ENCODE measurements at regions not wholly inside any gene's neighbourhood (a gene's known extent, or its start where the extent isn't known, plus 50 kb on each side); places are given as distances from the start of the nearest gene placed in this dataset.

DNA sequence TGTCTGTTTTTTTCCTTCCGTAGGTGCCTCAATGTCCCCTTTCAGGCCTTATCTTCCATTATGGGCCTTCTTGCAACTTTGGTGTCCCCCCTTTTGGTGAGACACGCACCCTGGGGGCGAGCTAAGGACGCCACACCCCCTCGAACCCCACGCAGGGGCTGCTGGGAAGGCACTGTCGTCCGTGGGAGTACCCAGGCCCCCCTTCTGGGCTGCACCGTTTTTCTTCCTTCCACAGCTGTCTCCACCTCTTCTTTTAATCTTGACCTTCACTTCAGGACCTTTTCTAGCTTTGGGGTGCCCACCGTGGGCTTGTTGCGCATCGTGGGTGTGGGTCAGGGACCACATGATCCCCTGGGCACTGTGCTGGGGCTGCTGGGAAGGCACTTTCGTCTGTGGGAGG lies 271.8 kb downstream of the ALG10 start:
- no peak overlapping the region for H3K9ac ChIP-seq (ENCODE audit: extremely low read depth, insufficient read length, low read length)
- H3K36me3 Mint-ChIP-seq (ENCODE audit: insufficient read depth in 1 of 3, low read depth in 3 of 3) = peaks cover 27 to 44% (median 32%) of the 10 kb centered on the region in 3 experiments
- H3K14ac ChIP-seq (ENCODE audit: insufficient read depth, low read length) = no peak overlapping the region
- no peak overlapping the region for H3K27ac Mint-ChIP-seq
- no peaks in the 10 kb centered on the region for H3K23me2 ChIP-seq (ENCODE audit: insufficient read length, low read depth, low read length, poor library complexity, severe bottlenecking)
- no peak overlapping the region for H3K23ac ChIP-seq (ENCODE audit: insufficient read length, low read depth, low read length)
- no peak overlapping the region for H3K27ac ChIP-seq (ENCODE audit: insufficient read length, low read depth, low read length)
- H3K4me1 ChIP-seq (ENCODE audit: insufficient read depth, low read length) = no peaks in the 10 kb centered on the region
- no peaks in the 10 kb centered on the region for H4K20me1 ChIP-seq (ENCODE audit: control insufficient read depth, insufficient read depth, insufficient read length)
- H3K79me2 ChIP-seq (ENCODE audit: insufficient read depth, low read length) = no peaks in the 10 kb centered on the region
- H2AK5ac ChIP-seq (ENCODE audit: insufficient read length, low read length) = no peak overlapping the region
- H3K9me3 Mint-ChIP-seq = peaks cover 95 to 99% of the 10 kb centered on the region in 2 experiments
- no peak for DNase-seq
- H3K79me1 ChIP-seq (ENCODE audit: insufficient read depth, low read depth, low read length, poor library complexity, severe bottlenecking) = no peaks in the 10 kb centered on the region
- no peak overlapping the region for H2BK5ac ChIP-seq (ENCODE audit: insufficient read length, low read length)
- no peak overlapping the region for H3T11ph ChIP-seq (ENCODE audit: low read length)
- no peaks in the 10 kb centered on the region for H3K27me3 ChIP-seq (ENCODE audit: insufficient read depth, low read length)
- H4K91ac ChIP-seq (ENCODE audit: insufficient read length, low read depth, low read length) = no peak overlapping the region
- no peak overlapping the region for H3K56ac ChIP-seq (ENCODE audit: insufficient read length, low read depth, low read length)
- no CpG with 5 or more reads among the region's 13 CpGs for WGBS (ENCODE audit: extremely low coverage, insufficient read length, low lambda C conversion rate)
- H3K18ac ChIP-seq (ENCODE audit: insufficient read length, low read depth, low read length) = no peak overlapping the region
- peaks cover 1% of the 10 kb centered on the region for H3K27me3 Mint-ChIP-seq (ENCODE audit: low read depth)
- H4K8ac ChIP-seq (replicated peaks; ENCODE audit: insufficient read length, low read depth, low read length) = no peak overlapping the region
- peaks cover 50% of the 10 kb centered on the region for H3K9me3 ChIP-seq (ENCODE audit: control insufficient read depth, low read depth, low read length)
- H4K5ac ChIP-seq (ENCODE audit: insufficient read length, low read depth, low read length) = no peak overlapping the region
- H2BK15ac ChIP-seq (ENCODE audit: low read depth, low read length) = no peak overlapping the region
- no peak overlapping the region for H3K4me3 Mint-ChIP-seq
- no peak overlapping the region for H2BK120ac ChIP-seq (ENCODE audit: low read depth, low read length, poor library complexity, severe bottlenecking)
- no peak overlapping the region for H3K4me2 ChIP-seq (ENCODE audit: insufficient read depth, insufficient read length, low read length)
- H3K4me1 Mint-ChIP-seq = no peaks in the 10 kb centered on the region
- H2BK12ac ChIP-seq (ENCODE audit: insufficient read length, low read depth, low read length) = no peak overlapping the region
- H3K4ac ChIP-seq (ENCODE audit: low read depth, low read length) = no peak overlapping the region
- TF ChIP-seq, protein P1, sequence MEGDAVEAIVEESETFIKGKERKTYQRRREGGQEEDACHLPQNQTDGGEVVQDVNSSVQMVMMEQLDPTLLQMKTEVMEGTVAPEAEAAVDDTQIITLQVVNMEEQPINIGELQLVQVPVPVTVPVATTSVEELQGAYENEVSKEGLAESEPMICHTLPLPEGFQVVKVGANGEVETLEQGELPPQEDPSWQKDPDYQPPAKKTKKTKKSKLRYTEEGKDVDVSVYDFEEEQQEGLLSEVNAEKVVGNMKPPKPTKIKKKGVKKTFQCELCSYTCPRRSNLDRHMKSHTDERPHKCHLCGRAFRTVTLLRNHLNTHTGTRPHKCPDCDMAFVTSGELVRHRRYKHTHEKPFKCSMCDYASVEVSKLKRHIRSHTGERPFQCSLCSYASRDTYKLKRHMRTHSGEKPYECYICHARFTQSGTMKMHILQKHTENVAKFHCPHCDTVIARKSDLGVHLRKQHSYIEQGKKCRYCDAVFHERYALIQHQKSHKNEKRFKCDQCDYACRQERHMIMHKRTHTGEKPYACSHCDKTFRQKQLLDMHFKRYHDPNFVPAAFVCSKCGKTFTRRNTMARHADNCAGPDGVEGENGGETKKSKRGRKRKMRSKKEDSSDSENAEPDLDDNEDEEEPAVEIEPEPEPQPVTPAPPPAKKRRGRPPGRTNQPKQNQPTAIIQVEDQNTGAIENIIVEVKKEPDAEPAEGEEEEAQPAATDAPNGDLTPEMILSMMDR (conservative IDR thresholded peaks at IDR 0.05) = no peak
- no peak overlapping the region for H2BK20ac ChIP-seq (ENCODE audit: low read depth, low read length, poor library complexity, severe bottlenecking)
- H2AFZ ChIP-seq (ENCODE audit: low read length) = no peak overlapping the region

Data from H9 (cell line).